NT2/D1 (cell line): ENCODE measurements at regions not wholly inside any gene's neighbourhood (a gene's known extent, or its start where the extent isn't known, plus 50 kb on each side); places are given as distances from the start of the nearest gene placed in this dataset.

ENCODE experiments used
- DNase-seq: peaks from one replicate; pipeline ENCODE4 v3.0.0-alpha.2; 2011; ENCODE audit warnings: low read depth, low spot score
- H3K27me3 ChIP-seq: 2 replicates; pipeline ENCODE4 v1.6.0; 2011; ENCODE audit warnings: mild to moderate bottlenecking; ENCODE audit not compliant: insufficient read length, insufficient read depth
- H3K36me3 ChIP-seq: 2 replicates; pipeline ENCODE4 v1.6.1; 2011; ENCODE audit warnings: mild to moderate bottlenecking, low read length, mixed read lengths; ENCODE audit not compliant: insufficient read depth, insufficient read length
- H3K4me1 ChIP-seq: 2 replicates; pipeline ENCODE4 v1.5.1; 2011; ENCODE audit not compliant: insufficient read depth, insufficient read length
- H3K4me3 ChIP-seq: 2 replicates; pipeline ENCODE4 v1.5.1; 2011; ENCODE audit warnings: low read depth; ENCODE audit not compliant: insufficient read length
- H3K9ac ChIP-seq: 2 replicates; pipeline ENCODE4 v1.6.0; 2011; ENCODE audit warnings: low read depth; ENCODE audit not compliant: insufficient read length
- H3K9me3 ChIP-seq: 2 replicates; pipeline ENCODE4 v1.5.1; 2011; ENCODE audit warnings: mild to moderate bottlenecking, low read length; ENCODE audit not compliant: insufficient read depth
- SUZ12 ChIP-seq: IDR thresholded peaks from 2 replicates; pipeline ENCODE4 v1.6.1; 2011; ENCODE audit not compliant: insufficient read length, insufficient read depth; ENCODE audit errors: extremely low read depth
- YY1 ChIP-seq: IDR thresholded peaks from 2 replicates; pipeline ENCODE4 v1.6.1; 2011; ENCODE audit not compliant: insufficient read length, insufficient read depth
- ZNF274 ChIP-seq: IDR thresholded peaks from 2 replicates; pipeline ENCODE4 v1.6.1; 2011; ENCODE audit warnings: mild to moderate bottlenecking, low read depth, low read length

- H3K36me3 ChIP-seq, result no peaks in the 10 kb centered on the region
- H3K4me3 ChIP-seq, result no peak overlapping the region
- TF ChIP-seq SUZ12 (no peak), ZNF274 (no peak), YY1 (no peak)
- peaks cover 5% of the 10 kb centered on the region for H3K4me1 ChIP-seq
- H3K9me3 ChIP-seq, result no peaks in the 10 kb centered on the region
- no peak overlapping the region for H3K9ac ChIP-seq
- DNase-seq, result no peak
- H3K27me3 ChIP-seq, result no peaks in the 10 kb centered on the region
These were observed 65.7 kb upstream of the RTN4 start for GRCh38 chr2:55115761-55116597.

- DNase-seq, result no peak
- no peak overlapping the region for H3K9ac ChIP-seq
- no peak overlapping the region for H3K4me3 ChIP-seq
- TF ChIP-seq YY1 (no peak), ZNF274 (no peak), SUZ12 (no peak)
- H3K9me3 ChIP-seq, result no peaks in the 10 kb centered on the region
- no peaks in the 10 kb centered on the region for H3K27me3 ChIP-seq
- H3K36me3 ChIP-seq, result no peaks in the 10 kb centered on the region
- peaks cover under 1% of the 10 kb centered on the region for H3K4me1 ChIP-seq
These were observed 64.3 kb upstream of the RTN4 start for GRCh38 chr2:55114597-55114996.

- Histone ChIP-seq H3K4me1 (no peaks in the 10 kb centered on the region), H3K9ac (no peak overlapping the region), H3K36me3 (no peaks in the 10 kb centered on the region), H3K9me3 (no peaks in the 10 kb centered on the region), H3K4me3 (no peak overlapping the region), H3K27me3 (no peaks in the 10 kb centered on the region)
- TF ChIP-seq YY1 (no peak), ZNF274 (no peak), SUZ12 (no peak)
- DNase-seq, result no peak
These were observed 63.8 kb upstream of the RTN4 start for GRCh38 chr2:55114082-55114481.

- Histone ChIP-seq H3K27me3 (no peaks in the 10 kb centered on the region), H3K36me3 (no peaks in the 10 kb centered on the region), H3K9me3 (no peaks in the 10 kb centered on the region), H3K4me1 (no peaks in the 10 kb centered on the region), H3K9ac (no peak overlapping the region), H3K4me3 (no peak overlapping the region)
- TF ChIP-seq ZNF274 (no peak), SUZ12 (no peak), YY1 (no peak)
- no peak for DNase-seq
These were observed 62.2 kb upstream of the RTN4 start for GRCh38 chr2:55112229-55113031.

- H3K4me3 ChIP-seq, result no peak overlapping the region
- H3K9me3 ChIP-seq, result no peaks in the 10 kb centered on the region
- no peak overlapping the region for H3K9ac ChIP-seq
- DNase-seq, result no peak
- H3K27me3 ChIP-seq, result no peaks in the 10 kb centered on the region
- TF ChIP-seq YY1, result no peak
- TF ChIP-seq ZNF274, result no peak
- TF ChIP-seq SUZ12, result no peak
- H3K36me3 ChIP-seq, result no peaks in the 10 kb centered on the region
- H3K4me1 ChIP-seq, result no peaks in the 10 kb centered on the region
These were observed 61.4 kb upstream of the RTN4 start for GRCh38 chr2:55111570-55112228.

GRCh38 chr2:55111230-55111569 lies 60.9 kb upstream of the RTN4 start:
- no peak for DNase-seq
- Histone ChIP-seq H3K27me3 (no peaks in the 10 kb centered on the region), H3K9me3 (no peaks in the 10 kb centered on the region), H3K4me1 (no peaks in the 10 kb centered on the region), H3K36me3 (no peaks in the 10 kb centered on the region), H3K4me3 (no peak overlapping the region), H3K9ac (no peak overlapping the region)
- no peak for TF ChIP-seq ZNF274
- TF ChIP-seq SUZ12, result no peak
- no peak for TF ChIP-seq YY1

- H3K4me3 ChIP-seq, result no peak overlapping the region
- no peaks in the 10 kb centered on the region for H3K4me1 ChIP-seq
- no peak overlapping the region for H3K9ac ChIP-seq
- no peaks in the 10 kb centered on the region for H3K36me3 ChIP-seq
- TF ChIP-seq YY1 (no peak), ZNF274 (no peak), SUZ12 (no peak)
- no peaks in the 10 kb centered on the region for H3K27me3 ChIP-seq
- DNase-seq, result no peak
- no peaks in the 10 kb centered on the region for H3K9me3 ChIP-seq
These were observed 59.1 kb upstream of the RTN4 start for GRCh38 chr2:55109219-55109891.
